Superior temporal gyrus (tissue), 1 donor: ENCODE measurements at regions not wholly inside any gene's neighbourhood (a gene's known extent, or its start where the extent isn't known, plus 50 kb on each side); places are given as distances from the start of the nearest gene placed in this dataset.
"Not testable (repeated sequence)": the region's sequence is repeated elsewhere in the genome, so short reads cannot be mapped to it uniquely, and the experiment has no call there.

Experiments used
- DNase-seq: peaks from one replicate; pipeline ENCODE4 v3.0.0-alpha.2; 2016; ENCODE audit errors: extremely low spot score

- DNase-seq: no peak
Observed at GRCh38 chr4:78691971-78692821, 84.0 kb upstream of the BMP2K start.

DNA sequence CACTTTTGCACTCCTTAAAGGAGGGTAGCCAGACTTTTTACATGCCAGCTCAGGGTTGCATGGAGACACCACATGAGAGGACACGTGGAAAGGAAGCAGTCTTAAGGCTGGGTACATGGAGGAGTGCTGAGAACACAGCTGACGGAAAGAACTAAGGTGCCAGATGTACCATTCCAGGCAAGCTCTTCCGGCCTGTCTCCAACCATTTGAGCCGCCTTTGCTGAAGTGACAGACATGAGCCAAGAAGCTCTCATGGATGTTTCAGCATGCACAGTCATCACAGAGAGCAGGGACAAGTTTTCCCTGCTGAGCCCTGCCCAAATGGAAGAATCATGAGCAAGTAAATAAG lies 83.4 kb upstream of the BMP2K start:
- DNase-seq: no peak

GRCh38 chr4:78693777-78694456 lies 82.2 kb upstream of the BMP2K start:
- no peak for DNase-seq

DNA sequence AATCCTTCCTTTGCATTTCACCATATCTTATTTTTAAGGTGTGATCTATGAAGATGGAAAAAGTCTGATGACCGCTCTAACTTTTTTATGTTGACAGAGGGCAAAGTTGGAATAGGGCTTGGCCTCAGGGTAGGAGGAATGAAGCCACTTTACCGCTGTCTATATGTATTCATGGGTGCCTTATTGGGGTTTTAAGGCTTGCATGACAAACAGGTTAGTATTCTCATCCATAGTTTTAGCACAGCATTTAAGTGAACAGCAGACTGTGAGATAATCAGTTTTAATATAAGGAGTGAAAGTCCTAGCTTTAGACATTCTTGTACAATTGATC lies 81.7 kb upstream of the BMP2K start:
- no peak for DNase-seq

- DNase-seq: no peak
Observed at GRCh38 chr4:78695910-78696309, 80.2 kb upstream of the BMP2K start.

DNA sequence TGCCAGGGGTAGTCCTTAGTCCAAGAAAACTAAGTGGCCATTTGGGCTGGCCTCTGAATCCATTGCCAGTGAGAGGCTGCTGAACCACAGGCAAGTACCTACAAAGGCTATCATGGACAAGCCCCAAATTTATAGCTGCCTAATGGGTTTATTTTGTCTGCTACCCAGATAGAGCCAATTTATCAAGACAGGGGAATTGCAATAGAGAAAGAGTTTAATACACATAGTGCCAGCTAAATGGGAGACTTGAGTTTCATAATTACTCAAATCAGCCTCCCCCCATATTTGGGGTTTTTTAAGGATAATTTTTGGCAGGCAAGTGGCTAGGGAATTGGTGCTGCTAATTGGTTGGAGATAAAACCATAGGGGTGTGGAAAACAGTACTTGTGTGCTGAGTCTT lies 73.1 kb upstream of the BMP2K start:
- no peak for DNase-seq

GRCh38 chr4:78704317-78704716 lies 71.8 kb upstream of the BMP2K start:
- no peak for DNase-seq

- DNase-seq: peak; percentile 68
Observed at GRCh38 chr4:78704981-78705683, 71.0 kb upstream of the BMP2K start.

GRCh38 chr4:78706302-78706701 lies 69.8 kb upstream of the BMP2K start:
- DNase-seq: no peak

- peak; percentile 68 for DNase-seq
Observed at GRCh38 chr4:78707268-78707667, 68.9 kb upstream of the BMP2K start.

GRCh38 chr4:78707793-78708192 lies 68.4 kb upstream of the BMP2K start:
- no peak for DNase-seq

- no peak for DNase-seq
Observed at GRCh38 chr4:78710536-78710935, 65.6 kb upstream of the BMP2K start.

- no peak for DNase-seq
Observed at GRCh38 chr4:78711676-78712075, 64.5 kb upstream of the BMP2K start.

- DNase-seq: not testable (repeated sequence)
Observed at GRCh38 chr4:78714598-78714997, 61.6 kb upstream of the BMP2K start.

GRCh38 chr4:78715372-78715771 lies 60.8 kb upstream of the BMP2K start:
- DNase-seq: not testable (repeated sequence)

GRCh38 chr4:78717712-78718111 lies 58.4 kb upstream of the BMP2K start:
- DNase-seq: not testable (repeated sequence)

GRCh38 chr4:78720204-78720603 lies 55.9 kb upstream of the BMP2K start:
- DNase-seq: no peak

- DNase-seq: no peak
Observed at GRCh38 chr4:78720994-78721677, 55.0 kb upstream of the BMP2K start.

DNA sequence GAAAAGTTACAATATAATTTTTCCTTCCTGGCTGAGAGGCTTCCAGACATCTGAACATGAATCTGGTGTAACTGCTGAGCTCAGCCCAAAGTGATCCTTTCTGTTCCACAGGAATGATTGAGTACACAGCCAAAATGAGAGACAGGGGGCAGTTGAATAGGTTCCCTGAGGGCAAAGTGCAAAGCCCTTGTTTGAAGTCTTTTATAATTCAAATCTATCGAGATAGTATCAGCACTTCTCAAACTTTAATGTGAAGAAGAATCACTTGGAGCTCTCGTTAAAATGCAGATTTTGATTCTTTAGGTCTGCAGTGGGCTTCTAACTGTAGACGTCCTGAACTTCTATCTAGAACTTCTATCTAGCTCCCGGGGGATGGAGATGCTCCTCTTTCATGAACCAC lies 54.4 kb upstream of the BMP2K start:
- no peak for DNase-seq

DNA sequence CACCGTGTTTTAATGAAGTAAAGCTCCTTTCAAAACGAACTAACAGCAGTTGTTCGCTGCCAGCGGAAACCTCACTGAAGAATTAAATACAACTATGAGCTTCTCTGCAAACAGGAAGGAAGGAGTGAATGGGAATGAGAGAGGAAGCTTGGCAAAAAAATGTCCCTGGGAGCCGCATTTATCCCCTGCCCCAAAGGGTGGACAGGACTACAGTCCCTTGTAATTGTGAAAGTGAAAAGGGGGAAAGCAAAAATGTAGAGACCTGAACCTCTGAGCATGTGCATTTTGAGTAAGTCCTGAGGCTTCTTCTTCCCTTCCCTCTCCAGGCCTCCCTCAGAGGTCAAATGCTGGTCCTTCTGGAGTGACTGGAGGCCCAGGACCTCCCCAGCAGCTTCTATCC lies 53.8 kb upstream of the BMP2K start:
- DNase-seq: no peak

GRCh38 chr4:78722878-78723277 lies 53.3 kb upstream of the BMP2K start:
- no peak for DNase-seq
